ENCODE measurements at regions not wholly inside any gene's neighbourhood (a gene's known extent, or its start where the extent isn't known, plus 50 kb on each side); places are given as distances from the start of the nearest gene placed in this dataset.

GRCh38 chr20:55565096-55565773 is 440.1 kb downstream of the CBLN4 start:
- no peak for TF ChIP-seq CTCF (IDR thresholded peaks at IDR 0.05)
- Histone ChIP-seq H3K4me3 (no peak overlapping the region), H3K27ac (no peak overlapping the region)
- no peak for DNase-seq (ENCODE audit: low spot score)

DNA sequence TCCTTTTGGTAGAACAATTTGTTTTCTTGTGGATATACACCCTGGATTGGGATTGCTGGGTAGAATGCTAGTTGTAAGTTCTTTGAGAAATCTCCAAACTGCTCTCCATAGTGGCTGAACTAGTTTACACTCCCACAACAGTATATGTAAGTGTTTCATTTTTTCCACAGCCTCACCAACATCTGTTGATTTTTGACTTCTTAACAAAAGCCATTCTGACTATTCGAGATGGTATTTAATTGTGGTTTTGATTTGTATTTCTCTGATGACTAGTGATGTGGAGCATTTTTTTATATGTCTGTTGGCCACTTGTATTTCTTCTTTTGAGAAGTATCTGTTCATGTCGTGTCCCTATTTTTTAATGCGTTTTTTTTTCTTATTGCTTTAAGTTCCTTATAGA is 444.1 kb downstream of the CBLN4 start:
- H3K4me3 ChIP-seq: no peak overlapping the region
- no peak overlapping the region for H3K27ac ChIP-seq
- no peak for TF ChIP-seq CTCF (IDR thresholded peaks at IDR 0.05)
- no peak for DNase-seq (ENCODE audit: low spot score)

DNA sequence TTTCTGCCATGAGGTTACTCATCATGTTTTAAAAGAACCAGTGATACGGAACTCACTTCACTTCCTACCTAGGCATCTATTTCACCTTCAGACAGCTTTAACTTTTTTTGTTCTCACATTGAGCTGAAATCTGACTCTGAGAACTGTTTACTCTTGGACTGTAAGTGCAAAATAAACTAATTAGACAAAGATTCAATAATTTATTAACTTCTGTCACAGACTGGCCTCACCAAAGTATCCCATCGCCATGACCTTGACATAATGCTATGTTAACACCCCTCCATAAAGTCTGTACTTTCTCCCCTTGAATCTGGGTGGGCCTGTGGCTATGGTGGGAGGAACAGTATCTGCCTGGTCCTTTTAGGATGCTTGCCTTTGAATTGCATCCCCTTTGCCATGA is 448.1 kb downstream of the CBLN4 start:
- Histone ChIP-seq H3K27ac (no peak overlapping the region), H3K4me3 (no peak overlapping the region)
- DNase-seq (ENCODE audit: low spot score): no peak
- no peak for TF ChIP-seq CTCF (IDR thresholded peaks at IDR 0.05)

GRCh38 chr20:55555075-55555650 is 450.2 kb downstream of the CBLN4 start:
- Histone ChIP-seq H3K4me3 (no peak overlapping the region), H3K27ac (no peak overlapping the region)
- no peak for TF ChIP-seq CTCF (IDR thresholded peaks at IDR 0.05)
- DNase-seq (ENCODE audit: low spot score): no peak

DNA sequence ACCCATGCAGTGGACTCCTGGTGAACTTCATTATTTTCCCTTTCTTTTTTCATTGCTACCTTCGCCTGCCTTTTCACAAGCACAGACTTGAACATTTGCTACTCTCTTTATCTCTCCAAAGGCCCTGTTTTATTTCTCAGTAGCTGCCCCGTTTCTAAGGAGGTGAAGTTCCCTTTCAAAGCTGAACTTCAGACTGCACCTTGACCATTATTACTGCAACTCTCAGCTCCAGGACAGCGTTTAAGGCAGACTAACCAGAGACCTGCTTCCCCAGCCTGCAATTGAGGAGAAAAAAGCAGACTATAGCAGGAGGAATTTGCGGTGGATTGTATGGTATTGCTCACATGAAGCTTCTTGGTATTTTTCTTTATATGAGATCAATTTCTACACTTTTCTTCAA is 460.7 kb downstream of the CBLN4 start:
- H3K4me3 ChIP-seq: no peak overlapping the region
- no peak overlapping the region for H3K27ac ChIP-seq
- no peak for DNase-seq (ENCODE audit: low spot score)
- TF ChIP-seq CTCF (IDR thresholded peaks at IDR 0.05): no peak

DNA sequence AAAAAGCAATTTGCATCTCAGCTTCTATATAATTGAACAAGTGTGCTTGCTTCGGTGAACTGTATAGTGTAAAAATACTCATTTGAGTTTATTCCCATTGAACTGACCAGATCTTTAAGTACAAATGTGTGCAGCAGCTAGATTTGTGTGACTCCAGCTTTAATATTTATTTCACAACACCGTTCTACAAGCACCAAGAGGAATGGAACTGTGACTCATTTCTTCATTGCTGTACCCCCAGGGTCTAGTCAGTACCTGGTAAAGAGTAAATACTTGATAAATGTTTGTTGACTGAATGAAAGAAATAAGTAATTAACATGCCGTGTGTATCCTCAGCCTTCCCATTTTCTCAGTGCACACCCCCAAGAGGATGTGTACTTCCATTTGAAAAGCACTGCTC is 464.8 kb downstream of the CBLN4 start:
- no peak for DNase-seq (ENCODE audit: low spot score)

More for the DNA sequence above, 464.8 kb downstream of the CBLN4 start:
- no peak for TF ChIP-seq CTCF (IDR thresholded peaks at IDR 0.05)
- Histone ChIP-seq H3K27ac (no peak overlapping the region), H3K4me3 (no peak overlapping the region)
